ENCODE measurements at regions not wholly inside any gene's neighbourhood (a gene's known extent, or its start where the extent isn't known, plus 50 kb on each side); places are given as distances from the start of the nearest gene placed in this dataset.

- DNase-seq (ENCODE audit: low read depth, low spot score) = peak; percentile 9
- WGBS (ENCODE audit: insufficient coverage, insufficient replicate concordance, low lambda C conversion rate, missing lambda C conversion rate) = 2% methylated on average over 2 of the region's 2 CpGs
- ChIA-PET POLR2A (no interaction called here), CTCF (interaction anchor here (0.6 to 1.7 kb wide), 4 partner anchors 10 to 55 kb away, joined by 3 to 7 read pairs (median 4); no protein-coding TSS in a partner anchor), RAD21 (ENCODE audit: unreplicated experiment) (interaction anchor here (0.5 to 2.4 kb wide), 9 partner anchors 10 to 1109 kb away, joined by 3 to 11 read pairs (median 3); no protein-coding TSS in a partner anchor), SMC1A (ENCODE audit: uncharacterized antibody, unreplicated experiment) (interaction anchor here (0.7 to 2.9 kb wide), 10 partner anchors 9 to 120 kb away, joined by 3 to 17 read pairs (median 4); no protein-coding TSS in a partner anchor)
- Histone ChIP-seq H3K9ac (ENCODE audit: control insufficient read depth, insufficient read depth, low read length) (no peak overlapping the region), H3K4me3 (no peak overlapping the region), H3K27me3 (replicated peaks in 1 of 2; ENCODE audit: control insufficient read depth in 2 of 2, insufficient read depth in 2 of 2, low read length in 1 of 2) (no peaks in the 10 kb centered on the region), H3K27ac (ENCODE audit: control insufficient read depth, insufficient read depth) (no peak overlapping the region), H3K4me2 (ENCODE audit: control insufficient read depth, insufficient read depth) (no peak overlapping the region), H3K9me3 (replicated peaks; ENCODE audit: control insufficient read depth, insufficient read depth, low read length) (no peaks in the 10 kb centered on the region), H4K20me1 (ENCODE audit: control insufficient read depth, insufficient read depth) (no peaks in the 10 kb centered on the region), H2AFZ (ENCODE audit: control insufficient read depth, low read depth, low read length) (no peak overlapping the region), H3K4me1 (ENCODE audit: control insufficient read depth, insufficient read depth, low read length) (no peaks in the 10 kb centered on the region), H3K79me2 (ENCODE audit: control insufficient read depth, insufficient read depth, low read length) (no peaks in the 10 kb centered on the region), H3K36me3 (ENCODE audit: control insufficient read depth in 2 of 2, insufficient read depth in 2 of 2, low read length in 1 of 2) (no peaks in the 10 kb centered on the region)
- no TSS peak for BruUV-seq (replicated peaks)
- ATAC-seq = peak; percentile 98
- in situ Hi-C loops (cut with MboI) = no loop called here
- intact Hi-C loops (cut with micrococcal nuclease; ENCODE audit: unreplicated experiment) = no loop called here
- no peak for FAIRE-seq
- TF ChIP-seq CBX5 (IDR thresholded peaks at IDR 0.05; ENCODE audit: low read depth) (no peak), ZNF217 (IDR thresholded peaks at IDR 0.05) (no peak), MTA3 (IDR thresholded peaks at IDR 0.05; ENCODE audit: borderline replicate concordance, low read length) (no peak), KAT2A (conservative IDR thresholded peaks at IDR 0.05; ENCODE audit: control insufficient read depth, low read depth, low read length) (no peak), POLR2A (IDR thresholded peaks at IDR 0.05; ENCODE audit: low read depth, low read length) (no peak), FOS (IDR thresholded peaks at IDR 0.05; ENCODE audit: borderline replicate concordance, extremely low read depth, insufficient read length) (no peak), ATF7 (IDR thresholded peaks at IDR 0.05; ENCODE audit: low read depth) (peak; percentile 59; the same call in 1 of the 2 replicates), RUNX3 (IDR thresholded peaks at IDR 0.05; ENCODE audit: low read length) (no peak), LARP7 (IDR thresholded peaks at IDR 0.05) (no peak), MTA2 (IDR thresholded peaks at IDR 0.05; ENCODE audit: low read depth) (peak; percentile 43; the same call in 1 of the 2 replicates), BCL3 (IDR thresholded peaks at IDR 0.05; ENCODE audit: borderline replicate concordance, insufficient read depth, low read depth, low read length, poor library complexity, severe bottlenecking) (no peak), GABPA (IDR thresholded peaks at IDR 0.05; ENCODE audit: low read depth) (no peak), PKNOX1 (IDR thresholded peaks at IDR 0.05) (peak; percentile 89), RELB (IDR thresholded peaks at IDR 0.05; ENCODE audit: low read depth) (peak; percentile 35; the same call in 1 of the 2 replicates), CREB1 (IDR thresholded peaks at IDR 0.05; ENCODE audit: low read depth) (no peak), CUX1 (IDR thresholded peaks at IDR 0.05; ENCODE audit: insufficient replicate concordance, low read depth, low read length) (no peak), NR2C1 (IDR thresholded peaks at IDR 0.05) (0 out of 2 replicates have a peak, but pooled peaks have one; percentile 7)
Observed at GRCh38 chr3:21330293-21330692, 420.7 kb downstream of the ZNF385D start.
